A673 (cell line): ENCODE measurements at regions not wholly inside any gene's neighbourhood (a gene's known extent, or its start where the extent isn't known, plus 50 kb on each side); places are given as distances from the start of the nearest gene placed in this dataset.

Experiments
- BruUV-seq: library from RNA; stranded (reverse); fragments of 400-500 nt; replicated peaks from 2 replicates; lab custom pipeline; 2021; lab: Mats Ljungman, UMichigan
- CTCF ChIA-PET: fragments of 300-600 bp; sonication (Branson Sonifier 250); formaldehyde crosslinking; loops from one replicate; lab custom pipeline; 2022; ENCODE audit warnings: antibody characterized with exemption; lab: Charles Lee
- POLR2A ChIA-PET: fragments of 300-600 bp; sonication (Branson Sonifier 250); formaldehyde crosslinking; loops from one replicate; lab custom pipeline; 2022; ENCODE audit warnings: antibody characterized with exemption; ENCODE audit not compliant: low non-redundant PET; lab: Charles Lee
- DNase-seq: peaks from one replicate; pipeline ENCODE4 v3.0.0-alpha.2; 2015; ENCODE audit warnings: low spot score
- H3K27ac ChIP-seq: fragments of 200-600 bp; sonication (generic); 2 replicates; pipeline ENCODE4 v1.5.1; 2016; ENCODE audit warnings: mixed run types, low read depth, mild to moderate bottlenecking, mixed read lengths, antibody characterized with exemption, low read length; ENCODE audit not compliant: poor library complexity, severe bottlenecking
- H3K27me3 ChIP-seq: fragments of 200-600 bp; sonication (generic); replicated peaks from 2 replicates; pipeline ENCODE4 v1.6.1; 2017; ENCODE audit warnings: mixed run types, low read depth, mild to moderate bottlenecking, mixed read lengths, antibody characterized with exemption, low read length; ENCODE audit not compliant: insufficient read depth, poor library complexity
- H3K36me3 ChIP-seq: fragments of 200-600 bp; sonication (generic); 2 replicates; pipeline ENCODE4 v1.6.1; 2016; ENCODE audit warnings: mixed run types, mild to moderate bottlenecking, mixed read lengths, antibody characterized with exemption, low read length; ENCODE audit not compliant: insufficient read depth, poor library complexity, severe bottlenecking
- H3K4me1 ChIP-seq: fragments of 200-600 bp; sonication (generic); 2 replicates; pipeline ENCODE4 v1.6.1; 2017; ENCODE audit warnings: mixed run types, mild to moderate bottlenecking, mixed read lengths, antibody characterized with exemption, low read length; ENCODE audit not compliant: insufficient read depth, poor library complexity, severe bottlenecking
- H3K4me3 ChIP-seq: fragments of 200-600 bp; sonication (generic); 2 replicates; pipeline ENCODE4 v1.5.1; 2016; ENCODE audit warnings: low read depth, mixed run types, mild to moderate bottlenecking, mixed read lengths, low read length; ENCODE audit not compliant: poor library complexity, severe bottlenecking
- H3K9me3 ChIP-seq: fragments of 200-600 bp; sonication (generic); 2 replicates; pipeline ENCODE4 v1.6.1; 2016; ENCODE audit warnings: mixed run types, low read depth, mild to moderate bottlenecking, mixed read lengths, antibody characterized with exemption, low read length; ENCODE audit not compliant: poor library complexity, severe bottlenecking
- EZH2 ChIP-seq: fragments of 200-600 bp; sonication (generic); IDR thresholded peaks from 2 replicates; pipeline ENCODE4 v1.6.1; 2017; ENCODE audit warnings: borderline replicate concordance, low read depth, mild to moderate bottlenecking, mixed read lengths, antibody characterized with exemption, low read length; ENCODE audit not compliant: poor library complexity, severe bottlenecking
- intact Hi-C: fragments of 100-400 bp; cut with micrococcal nuclease; formaldehyde crosslinking; loops from one replicate; pipeline ENCODE4 v1.10.0; 2022; ENCODE audit not compliant: unreplicated experiment
- TF ChIP-seq, protein P1 (sequence below): fragments of 300-800, 200-600 bp; sonication (generic); conservative IDR thresholded peaks from 2 replicates; pipeline ENCODE4 v1.5.1; 2017; ENCODE audit warnings: low read depth, mild to moderate bottlenecking, antibody characterized with exemption, low read length, moderate library complexity, mixed read lengths

DNA sequence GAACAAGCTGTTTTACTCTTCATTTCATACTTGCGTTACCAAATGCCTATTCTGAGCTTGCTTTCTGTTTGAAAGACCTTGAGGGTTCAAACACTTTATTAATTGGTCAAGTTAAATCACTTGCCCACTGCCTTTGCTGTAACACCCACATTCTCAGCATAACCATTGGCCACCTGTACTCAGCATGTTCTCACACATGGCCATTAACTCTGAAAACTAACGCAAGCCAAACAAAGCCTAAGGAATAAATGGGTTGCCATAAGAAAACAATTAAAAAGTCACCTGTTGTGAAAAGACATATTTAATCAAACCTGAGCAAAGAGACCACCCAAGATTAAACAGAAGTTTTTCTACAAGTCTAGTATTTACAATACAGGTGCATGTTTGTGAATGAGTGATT is 517.2 kb upstream of the SPRY2 start:
- ChIA-PET POLR2A (no interaction called here), CTCF (no interaction called here)
- intact Hi-C loops, result no loop called here
- H3K27me3 ChIP-seq, result no peaks in the 10 kb centered on the region
- H3K4me3 ChIP-seq, result no peak overlapping the region
- no peak overlapping the region for H3K27ac ChIP-seq
- DNase-seq, result no peak
- H3K4me1 ChIP-seq, result peaks cover 5% of the 10 kb centered on the region
- BruUV-seq, result no TSS peak
- H3K9me3 ChIP-seq, result no peaks in the 10 kb centered on the region
- H3K36me3 ChIP-seq, result no peaks in the 10 kb centered on the region
- TF ChIP-seq, protein P1, sequence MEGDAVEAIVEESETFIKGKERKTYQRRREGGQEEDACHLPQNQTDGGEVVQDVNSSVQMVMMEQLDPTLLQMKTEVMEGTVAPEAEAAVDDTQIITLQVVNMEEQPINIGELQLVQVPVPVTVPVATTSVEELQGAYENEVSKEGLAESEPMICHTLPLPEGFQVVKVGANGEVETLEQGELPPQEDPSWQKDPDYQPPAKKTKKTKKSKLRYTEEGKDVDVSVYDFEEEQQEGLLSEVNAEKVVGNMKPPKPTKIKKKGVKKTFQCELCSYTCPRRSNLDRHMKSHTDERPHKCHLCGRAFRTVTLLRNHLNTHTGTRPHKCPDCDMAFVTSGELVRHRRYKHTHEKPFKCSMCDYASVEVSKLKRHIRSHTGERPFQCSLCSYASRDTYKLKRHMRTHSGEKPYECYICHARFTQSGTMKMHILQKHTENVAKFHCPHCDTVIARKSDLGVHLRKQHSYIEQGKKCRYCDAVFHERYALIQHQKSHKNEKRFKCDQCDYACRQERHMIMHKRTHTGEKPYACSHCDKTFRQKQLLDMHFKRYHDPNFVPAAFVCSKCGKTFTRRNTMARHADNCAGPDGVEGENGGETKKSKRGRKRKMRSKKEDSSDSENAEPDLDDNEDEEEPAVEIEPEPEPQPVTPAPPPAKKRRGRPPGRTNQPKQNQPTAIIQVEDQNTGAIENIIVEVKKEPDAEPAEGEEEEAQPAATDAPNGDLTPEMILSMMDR, result no peak

- H3K4me3 ChIP-seq, result no peak overlapping the region
- no peaks in the 10 kb centered on the region for H3K27me3 ChIP-seq
- intact Hi-C loops, result no loop called here
- H3K4me1 ChIP-seq, result peaks cover 5% of the 10 kb centered on the region
- no TSS peak for BruUV-seq
- no peaks in the 10 kb centered on the region for H3K36me3 ChIP-seq
- DNase-seq, result no peak
- H3K9me3 ChIP-seq, result no peaks in the 10 kb centered on the region
- ChIA-PET POLR2A (no interaction called here), CTCF (no interaction called here)
- no peak for TF ChIP-seq EZH2
- no peak overlapping the region for H3K27ac ChIP-seq
These were observed 516.4 kb upstream of the SPRY2 start for GRCh38 chr13:80857321-80857720.

- no peaks in the 10 kb centered on the region for H3K27me3 ChIP-seq
- ChIA-PET POLR2A (no interaction called here), CTCF (no interaction called here)
These were observed 509.8 kb upstream of the SPRY2 start for GRCh38 chr13:80850771-80851170.

GRCh38 chr13:80844164-80844563 is 503.2 kb upstream of the SPRY2 start:
- Histone ChIP-seq H3K9me3 (no peaks in the 10 kb centered on the region), H3K36me3 (no peaks in the 10 kb centered on the region), H3K4me3 (no peak overlapping the region), H3K27me3 (no peaks in the 10 kb centered on the region), H3K4me1 (no peaks in the 10 kb centered on the region), H3K27ac (no peak overlapping the region)
- BruUV-seq, result no TSS peak
- CTCF ChIA-PET, result no interaction called here
- TF ChIP-seq EZH2, result no peak
- TF ChIP-seq, protein P1, result no peak
- DNase-seq, result no peak
- intact Hi-C loops, result no loop called here
- POLR2A ChIA-PET, result no interaction called here

More at GRCh38 chr13:80850771-80851170, 509.8 kb upstream of the SPRY2 start:
- BruUV-seq, result no TSS peak
- Histone ChIP-seq H3K4me1 (no peaks in the 10 kb centered on the region), H3K27ac (no peak overlapping the region), H3K36me3 (no peaks in the 10 kb centered on the region), H3K9me3 (no peaks in the 10 kb centered on the region), H3K4me3 (no peak overlapping the region)
- no peak for DNase-seq
- intact Hi-C loops, result no loop called here
- TF ChIP-seq, protein P1, result no peak
- TF ChIP-seq EZH2, result no peak
